Dendritic cell treated with granulocyte-macrophage colony-stimulating factor and Interleukin-4, amounts not matched to agents 40 ng/mL and 50 ng/mL, for 4 days (primary cell): ENCODE measurements at regions not wholly inside any gene's neighbourhood (a gene's known extent, or its start where the extent isn't known, plus 50 kb on each side); places are given as distances from the start of the nearest gene placed in this dataset.

Source experiments
- H3K27ac Mint-ChIP-seq: one replicate; pipeline ENCODE4 v1.8.0; 2022; ENCODE audit warnings: mild to moderate bottlenecking, mixed read lengths
- H3K27me3 Mint-ChIP-seq: one replicate; pipeline ENCODE4 v1.8.0; 2022; ENCODE audit warnings: mild to moderate bottlenecking, mixed read lengths
- H3K36me3 Mint-ChIP-seq: one replicate; pipeline ENCODE4 v1.8.0; 2022; ENCODE audit warnings: low read depth, mixed read lengths
- H3K4me1 Mint-ChIP-seq: one replicate; pipeline ENCODE4 v1.8.0; 2022; ENCODE audit warnings: low read depth, mixed read lengths
- H3K4me3 Mint-ChIP-seq: one replicate; pipeline ENCODE4 v1.8.0; 2022; ENCODE audit warnings: mild to moderate bottlenecking, moderate library complexity, mixed read lengths
- H3K9me3 Mint-ChIP-seq: one replicate; pipeline ENCODE4 v1.8.0; 2022; ENCODE audit warnings: mixed read lengths
- intact Hi-C: fragments of 100-400 bp; cut with micrococcal nuclease; formaldehyde crosslinking; loops from one replicate; pipeline ENCODE4 v1.15.0; 2022

DNA sequence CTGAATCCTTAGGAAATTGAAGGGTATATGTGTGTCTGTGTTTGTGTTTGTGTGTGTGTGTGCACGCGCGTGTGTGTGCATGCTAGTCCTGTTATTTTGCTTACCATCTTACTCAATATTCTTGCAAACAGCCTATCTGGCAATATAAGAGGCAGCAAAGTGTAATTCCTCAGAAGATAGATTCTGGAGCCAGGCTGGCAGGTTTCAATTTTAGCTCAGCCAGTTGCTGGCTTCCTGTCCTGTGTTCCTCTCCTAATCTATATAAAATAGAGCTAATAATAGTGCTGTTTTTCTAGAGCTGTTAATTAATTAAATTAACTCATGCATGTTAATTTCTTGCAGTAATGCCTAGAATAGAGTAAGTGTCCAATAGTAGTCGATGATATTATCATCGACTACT lies 256.2 kb downstream of the PIK3C3 start:
- no peaks in the 10 kb centered on the region for H3K36me3 Mint-ChIP-seq
- no peaks in the 10 kb centered on the region for H3K9me3 Mint-ChIP-seq

DNA sequence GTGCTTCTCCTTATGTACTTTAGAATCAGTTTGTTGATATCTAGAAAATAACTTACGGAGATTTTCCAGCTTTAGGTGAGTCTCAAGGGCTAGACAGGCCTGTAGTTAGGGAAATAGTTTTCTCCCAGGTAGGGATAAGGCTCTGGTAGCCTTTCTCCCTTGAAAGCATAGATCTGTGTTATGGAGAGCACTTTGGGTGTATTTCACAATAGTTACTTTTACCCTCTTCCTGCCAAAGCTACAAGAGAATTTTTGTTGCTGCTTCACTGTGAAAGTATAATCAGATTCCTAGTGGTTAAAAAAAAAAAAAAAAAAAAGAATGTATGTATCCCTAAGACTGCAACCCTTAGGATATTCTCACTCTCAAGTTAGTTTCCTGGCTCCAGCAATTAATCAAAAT lies 267.5 kb downstream of the PIK3C3 start:
- Mint-ChIP-seq H3K4me1 (no peaks in the 10 kb centered on the region), H3K36me3 (no peaks in the 10 kb centered on the region)
- intact Hi-C loops: no loop called here

More for the DNA sequence above, 256.2 kb downstream of the PIK3C3 start:
- H3K4me3 Mint-ChIP-seq: no peak overlapping the region
- no peaks in the 10 kb centered on the region for H3K27me3 Mint-ChIP-seq
- H3K4me1 Mint-ChIP-seq: no peaks in the 10 kb centered on the region
- intact Hi-C loops: no loop called here
- no peak overlapping the region for H3K27ac Mint-ChIP-seq

GRCh38 chr18:42228581-42228980 lies 273.5 kb downstream of the PIK3C3 start:
- intact Hi-C loops: no loop called here

More for the DNA sequence above, 267.5 kb downstream of the PIK3C3 start:
- Mint-ChIP-seq H3K27ac (no peak overlapping the region), H3K4me3 (no peak overlapping the region), H3K27me3 (no peaks in the 10 kb centered on the region), H3K9me3 (no peaks in the 10 kb centered on the region)

GRCh38 chr18:42229211-42230210 lies 274.5 kb downstream of the PIK3C3 start:
- H3K4me1 Mint-ChIP-seq: no peaks in the 10 kb centered on the region
- no peaks in the 10 kb centered on the region for H3K27me3 Mint-ChIP-seq
- no peak overlapping the region for H3K27ac Mint-ChIP-seq
- intact Hi-C loops: no loop called here
- H3K36me3 Mint-ChIP-seq: no peaks in the 10 kb centered on the region
- no peaks in the 10 kb centered on the region for H3K9me3 Mint-ChIP-seq
- H3K4me3 Mint-ChIP-seq: no peak overlapping the region

More at GRCh38 chr18:42228581-42228980, 273.5 kb downstream of the PIK3C3 start:
- Mint-ChIP-seq H3K9me3 (no peaks in the 10 kb centered on the region), H3K27ac (no peak overlapping the region), H3K27me3 (no peaks in the 10 kb centered on the region), H3K36me3 (no peaks in the 10 kb centered on the region), H3K4me1 (no peaks in the 10 kb centered on the region), H3K4me3 (no peak overlapping the region)

GRCh38 chr18:42230636-42231035 lies 275.6 kb downstream of the PIK3C3 start:
- Mint-ChIP-seq H3K9me3 (no peaks in the 10 kb centered on the region), H3K36me3 (no peaks in the 10 kb centered on the region), H3K4me3 (no peak overlapping the region), H3K27ac (no peak overlapping the region), H3K4me1 (no peaks in the 10 kb centered on the region), H3K27me3 (no peaks in the 10 kb centered on the region)
- intact Hi-C loops: no loop called here

GRCh38 chr18:42231284-42231683 lies 276.2 kb downstream of the PIK3C3 start:
- Mint-ChIP-seq H3K27ac (no peak overlapping the region), H3K4me1 (no peaks in the 10 kb centered on the region), H3K27me3 (no peaks in the 10 kb centered on the region), H3K36me3 (no peaks in the 10 kb centered on the region), H3K4me3 (no peak overlapping the region), H3K9me3 (no peaks in the 10 kb centered on the region)
- intact Hi-C loops: no loop called here

DNA sequence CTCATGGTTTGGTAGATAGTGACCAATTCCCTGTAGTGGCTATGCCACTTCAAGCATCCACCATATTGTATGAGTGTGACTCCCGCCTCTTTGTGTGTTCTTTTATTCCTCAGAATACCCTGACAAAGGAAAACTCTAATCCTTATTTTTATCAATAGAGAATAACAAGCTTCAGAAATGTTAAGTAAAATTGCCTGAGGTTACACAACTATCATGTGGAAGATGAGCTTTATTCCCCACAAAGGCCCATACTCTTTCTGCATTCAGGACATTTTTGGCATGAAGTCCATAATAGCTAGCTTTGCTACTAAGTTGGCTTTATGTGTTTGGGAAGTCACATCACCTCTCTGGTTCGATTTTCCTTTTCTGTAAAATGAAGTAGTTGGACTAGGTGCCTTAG lies 276.8 kb downstream of the PIK3C3 start:
- no peak overlapping the region for H3K27ac Mint-ChIP-seq
- H3K4me1 Mint-ChIP-seq: no peaks in the 10 kb centered on the region
- H3K9me3 Mint-ChIP-seq: no peaks in the 10 kb centered on the region
- H3K36me3 Mint-ChIP-seq: no peaks in the 10 kb centered on the region
- H3K27me3 Mint-ChIP-seq: no peaks in the 10 kb centered on the region
- H3K4me3 Mint-ChIP-seq: no peak overlapping the region
- intact Hi-C loops: no loop called here

DNA sequence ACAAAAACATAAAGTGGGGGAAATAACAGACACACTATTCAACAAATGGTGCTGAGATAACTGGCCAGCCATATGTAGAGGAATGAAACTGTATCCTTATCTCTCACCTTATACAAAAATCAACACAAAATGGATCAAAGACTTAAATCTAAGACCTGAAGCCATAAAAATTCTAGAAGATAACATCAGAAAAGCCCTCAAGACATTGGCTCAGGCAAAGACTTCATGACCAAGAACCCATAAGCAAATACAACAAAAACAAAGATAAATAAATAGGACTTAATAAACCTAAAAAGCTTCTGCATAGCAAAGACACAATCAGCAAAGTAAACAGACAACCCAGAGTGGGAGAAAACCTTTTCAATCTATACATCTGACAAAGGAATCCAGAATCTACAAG lies 278.9 kb downstream of the PIK3C3 start:
- Mint-ChIP-seq H3K4me3 (no peak overlapping the region), H3K9me3 (no peaks in the 10 kb centered on the region), H3K4me1 (no peaks in the 10 kb centered on the region), H3K27me3 (no peaks in the 10 kb centered on the region), H3K36me3 (no peaks in the 10 kb centered on the region), H3K27ac (no peak overlapping the region)
- intact Hi-C loops: no loop called here

GRCh38 chr18:42242758-42243157 lies 287.7 kb downstream of the PIK3C3 start:
- no peaks in the 10 kb centered on the region for H3K4me1 Mint-ChIP-seq
- H3K4me3 Mint-ChIP-seq: no peak overlapping the region
- intact Hi-C loops: no loop called here
- no peaks in the 10 kb centered on the region for H3K27me3 Mint-ChIP-seq
- H3K27ac Mint-ChIP-seq: no peak overlapping the region
- H3K9me3 Mint-ChIP-seq: no peaks in the 10 kb centered on the region
- H3K36me3 Mint-ChIP-seq: no peaks in the 10 kb centered on the region

GRCh38 chr18:42245137-42245536 lies 290.1 kb downstream of the PIK3C3 start:
- Mint-ChIP-seq H3K27me3 (no peaks in the 10 kb centered on the region), H3K4me1 (no peaks in the 10 kb centered on the region), H3K36me3 (no peaks in the 10 kb centered on the region), H3K27ac (no peak overlapping the region), H3K9me3 (no peaks in the 10 kb centered on the region), H3K4me3 (no peak overlapping the region)
- intact Hi-C loops: no loop called here

DNA sequence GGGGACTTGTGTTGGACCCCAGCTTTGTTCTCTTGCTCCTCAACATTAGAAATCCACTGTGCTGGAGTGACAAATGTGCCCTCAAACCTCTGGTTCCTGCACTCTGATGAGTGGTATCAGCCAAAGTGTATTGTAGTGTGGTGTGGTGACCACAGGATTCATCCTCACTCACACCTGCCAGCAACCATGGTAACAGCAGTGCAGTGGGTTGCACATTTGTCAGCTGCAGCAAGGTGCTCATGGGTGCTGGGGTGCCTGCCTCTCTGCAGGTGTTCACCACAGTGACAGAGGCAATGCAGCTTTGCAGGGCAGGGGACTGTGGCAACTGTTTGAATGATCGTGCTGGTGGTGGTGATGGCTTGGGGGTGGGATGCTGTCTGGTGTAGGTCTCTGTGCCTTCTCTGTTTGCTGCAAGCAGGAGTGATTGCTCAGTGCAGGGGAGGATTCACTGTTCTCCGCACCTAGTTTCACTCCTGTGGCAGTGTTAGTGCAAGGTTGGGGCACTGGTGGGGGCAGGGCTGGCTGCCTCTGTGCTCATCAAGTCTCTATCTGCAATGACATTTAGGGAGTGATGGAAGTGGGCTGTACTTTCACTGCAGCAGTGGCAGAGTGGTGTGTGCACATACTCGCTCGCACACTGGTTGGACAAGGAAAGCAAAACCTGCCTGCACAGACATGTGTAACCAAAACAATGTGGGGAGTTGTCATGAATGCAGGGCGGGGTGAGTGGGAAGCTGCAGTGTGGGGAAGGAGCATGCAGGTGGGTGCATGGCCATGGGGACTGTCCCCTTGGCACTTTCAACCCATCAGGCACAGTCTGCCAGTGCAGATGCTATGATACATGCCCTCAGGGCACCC lies 301.1 kb downstream of the PIK3C3 start:
- H3K4me1 Mint-ChIP-seq: no peaks in the 10 kb centered on the region
- no peaks in the 10 kb centered on the region for H3K36me3 Mint-ChIP-seq
- intact Hi-C loops: no loop called here
- H3K27ac Mint-ChIP-seq: no peak overlapping the region
- no peaks in the 10 kb centered on the region for H3K27me3 Mint-ChIP-seq
- H3K9me3 Mint-ChIP-seq: no peaks in the 10 kb centered on the region
- no peak overlapping the region for H3K4me3 Mint-ChIP-seq

DNA sequence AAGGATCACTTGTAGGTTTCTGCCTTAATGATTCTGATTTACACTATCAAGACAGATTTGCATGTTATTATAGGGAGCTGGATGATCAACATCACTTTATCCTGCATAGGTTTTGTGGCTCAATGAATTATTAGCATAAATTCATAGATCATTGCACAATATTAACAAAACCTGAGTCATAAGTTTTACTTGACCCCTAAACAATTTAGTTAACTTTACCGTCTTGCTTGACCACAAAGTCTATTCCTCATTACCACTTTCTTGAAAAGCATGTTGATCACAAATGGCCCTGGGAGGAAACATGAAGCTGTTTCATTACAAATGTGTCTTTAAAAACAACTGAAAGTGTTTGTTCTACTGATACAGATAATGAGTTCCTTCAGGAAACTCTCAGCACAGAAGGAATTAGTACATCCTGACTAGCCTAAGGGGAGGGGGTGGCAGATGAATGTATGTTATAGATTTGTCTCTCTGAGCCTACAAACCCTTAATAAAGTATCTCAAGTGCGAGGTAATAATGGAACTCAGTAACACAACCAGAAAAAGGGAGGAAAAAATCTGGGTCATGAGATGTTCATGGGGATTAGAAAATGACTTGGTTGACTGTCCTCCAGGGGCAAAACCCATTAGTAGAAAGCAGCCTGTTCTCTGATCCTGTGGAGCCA lies 303.4 kb downstream of the PIK3C3 start:
- Mint-ChIP-seq H3K4me1 (no peaks in the 10 kb centered on the region), H3K9me3 (no peaks in the 10 kb centered on the region), H3K27ac (no peak overlapping the region), H3K27me3 (no peaks in the 10 kb centered on the region), H3K36me3 (no peaks in the 10 kb centered on the region), H3K4me3 (no peak overlapping the region)
- intact Hi-C loops: no loop called here

DNA sequence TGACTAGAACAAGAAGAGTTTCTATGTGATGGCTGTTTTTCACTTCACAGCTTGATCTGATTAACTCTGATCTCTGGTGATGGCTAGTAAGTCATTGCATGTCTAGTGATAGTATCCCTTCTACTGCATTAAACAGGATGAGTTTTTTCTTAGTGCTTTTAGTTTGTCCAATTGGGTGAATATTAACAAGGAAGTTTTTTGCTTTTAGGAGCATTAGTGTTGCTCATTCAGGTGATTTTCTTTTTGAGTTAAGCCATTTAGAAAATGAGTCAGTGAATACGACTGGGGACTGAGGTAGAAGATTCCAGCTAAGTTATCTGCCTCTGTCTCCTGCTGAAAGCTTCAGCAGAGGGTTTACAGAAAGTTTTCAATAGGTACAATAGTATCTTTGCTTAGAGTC lies 306.7 kb downstream of the PIK3C3 start:
- Mint-ChIP-seq H3K27me3 (no peaks in the 10 kb centered on the region), H3K9me3 (no peaks in the 10 kb centered on the region), H3K4me1 (no peaks in the 10 kb centered on the region), H3K4me3 (no peak overlapping the region), H3K36me3 (no peaks in the 10 kb centered on the region), H3K27ac (no peak overlapping the region)
- intact Hi-C loops: no loop called here

DNA sequence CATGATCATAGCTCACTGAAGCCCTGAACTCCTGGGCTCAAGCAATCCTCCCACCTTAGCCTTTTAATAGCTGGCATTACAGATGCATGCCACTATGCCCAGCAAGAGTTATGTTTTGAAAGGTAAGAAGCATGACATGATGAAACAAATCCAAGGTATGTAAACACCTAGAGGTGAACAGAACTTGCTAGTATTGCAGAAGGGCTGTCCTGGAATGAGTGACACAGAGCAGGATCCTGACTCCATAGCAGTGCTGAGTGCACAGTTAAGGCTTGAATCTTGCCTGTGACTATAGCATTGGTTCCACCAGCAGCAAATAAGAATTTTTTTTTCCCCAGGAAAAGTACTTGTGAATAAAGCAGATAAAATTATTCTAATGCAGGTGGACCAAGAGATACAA lies 309.5 kb downstream of the PIK3C3 start:
- H3K4me1 Mint-ChIP-seq: no peaks in the 10 kb centered on the region
- intact Hi-C loops: no loop called here
- H3K4me3 Mint-ChIP-seq: no peak overlapping the region
- no peaks in the 10 kb centered on the region for H3K27me3 Mint-ChIP-seq
- no peaks in the 10 kb centered on the region for H3K9me3 Mint-ChIP-seq
- no peak overlapping the region for H3K27ac Mint-ChIP-seq
- H3K36me3 Mint-ChIP-seq: no peaks in the 10 kb centered on the region
